HG02852 (cell line): ENCODE measurements at regions not wholly inside any gene's neighbourhood (a gene's known extent, or its start where the extent isn't known, plus 50 kb on each side); places are given as distances from the start of the nearest gene placed in this dataset.
"Not testable (repeated sequence)": the region's sequence is repeated elsewhere in the genome, so short reads cannot be mapped to it uniquely, and the experiment has no call there.

Source experiments
- ATAC-seq: cut with Tn5 transposase; IDR thresholded peaks from one replicate; pipeline ENCODE4 v1.9.1; 2021; ENCODE audit warnings: mild to moderate bottlenecking, moderate library complexity; ENCODE audit not compliant: unreplicated experiment

GRCh38 chr20:19833395-19833794 is 75.3 kb downstream of the RIN2 start:
- ATAC-seq: no peak

GRCh38 chr20:19834287-19834686 is 76.2 kb downstream of the RIN2 start:
- ATAC-seq: no peak

- ATAC-seq: no peak
These were observed 76.7 kb downstream of the RIN2 start for GRCh38 chr20:19834783-19835182.

- ATAC-seq: no peak
These were observed 77.6 kb downstream of the RIN2 start for GRCh38 chr20:19835533-19836222.

- no peak for ATAC-seq
These were observed 80.4 kb downstream of the RIN2 start for GRCh38 chr20:19838468-19838867.

- no peak for ATAC-seq
These were observed 81.0 kb downstream of the RIN2 start for GRCh38 chr20:19839053-19839452.

GRCh38 chr20:19840111-19840710 is 82.2 kb downstream of the RIN2 start:
- no peak for ATAC-seq

GRCh38 chr20:19841740-19842139 is 83.7 kb downstream of the RIN2 start:
- ATAC-seq: no peak

GRCh38 chr20:19844850-19845249 is 86.8 kb downstream of the RIN2 start:
- not testable (repeated sequence) for ATAC-seq

- no peak for ATAC-seq
These were observed 89.3 kb downstream of the RIN2 start for GRCh38 chr20:19847383-19847782.

- no peak for ATAC-seq
These were observed 91.5 kb downstream of the RIN2 start for GRCh38 chr20:19849341-19850197.

GRCh38 chr20:19850198-19850533 is 92.1 kb downstream of the RIN2 start:
- ATAC-seq: no peak

GRCh38 chr20:19851861-19852260 is 93.8 kb downstream of the RIN2 start:
- no peak for ATAC-seq

GRCh38 chr20:19855416-19855815 is 97.4 kb downstream of the RIN2 start:
- ATAC-seq: no peak

GRCh38 chr20:19858466-19859371 is 100.7 kb downstream of the RIN2 start:
- no peak for ATAC-seq

- ATAC-seq: no peak
These were observed 101.4 kb downstream of the RIN2 start for GRCh38 chr20:19859444-19859843.

GRCh38 chr20:19860737-19861136 is 102.7 kb downstream of the RIN2 start:
- ATAC-seq: no peak

GRCh38 chr20:19861147-19861759 is 103.2 kb downstream of the RIN2 start:
- no peak for ATAC-seq

GRCh38 chr20:19864130-19864529 is 106.1 kb downstream of the RIN2 start:
- ATAC-seq: no peak

- no peak for ATAC-seq
These were observed 108.0 kb downstream of the RIN2 start for GRCh38 chr20:19866070-19866469.

- ATAC-seq: no peak
These were observed 109.0 kb downstream of the RIN2 start for GRCh38 chr20:19867074-19867473.
